Adipocyte (in vitro differentiated cells): ENCODE measurements at regions not wholly inside any gene's neighbourhood (a gene's known extent, or its start where the extent isn't known, plus 50 kb on each side); places are given as distances from the start of the nearest gene placed in this dataset.
A peak's percentile ranks its signal among the peaks of the same experiment; 100 is the strongest.

ENCODE experiments used
- DNase-seq: peaks from one replicate; pipeline ENCODE4 v3.0.0-alpha.2; 2015; ENCODE audit warnings: low read depth
- H3K27me3 ChIP-seq: replicated peaks from 2 replicates; pipeline ENCODE4 v1.7.0; 2013; ENCODE audit warnings: mild to moderate bottlenecking, low read length, moderate library complexity; ENCODE audit not compliant: control insufficient read depth, insufficient read depth
- H3K36me3 ChIP-seq: 2 replicates; pipeline ENCODE4 v1.7.0; 2013; ENCODE audit warnings: low read length, mild to moderate bottlenecking, moderate library complexity; ENCODE audit not compliant: control insufficient read depth, insufficient read depth, severe bottlenecking
- H3K4me1 ChIP-seq: 2 replicates; pipeline ENCODE4 v1.7.0; 2013; ENCODE audit warnings: mild to moderate bottlenecking, low read length, moderate library complexity; ENCODE audit not compliant: control insufficient read depth, insufficient read depth
- H3K4me3 ChIP-seq: 2 replicates; pipeline ENCODE4 v1.7.0; 2013; ENCODE audit warnings: mild to moderate bottlenecking, low read length, moderate library complexity
- H3K9ac ChIP-seq: 2 replicates; pipeline ENCODE4 v1.7.0; 2013; ENCODE audit warnings: mild to moderate bottlenecking, low read length, moderate library complexity
- H3K9me3 ChIP-seq: 2 replicates; pipeline ENCODE4 v1.7.0; 2013; ENCODE audit warnings: mild to moderate bottlenecking, low read length, moderate library complexity; ENCODE audit not compliant: control insufficient read depth

DNA sequence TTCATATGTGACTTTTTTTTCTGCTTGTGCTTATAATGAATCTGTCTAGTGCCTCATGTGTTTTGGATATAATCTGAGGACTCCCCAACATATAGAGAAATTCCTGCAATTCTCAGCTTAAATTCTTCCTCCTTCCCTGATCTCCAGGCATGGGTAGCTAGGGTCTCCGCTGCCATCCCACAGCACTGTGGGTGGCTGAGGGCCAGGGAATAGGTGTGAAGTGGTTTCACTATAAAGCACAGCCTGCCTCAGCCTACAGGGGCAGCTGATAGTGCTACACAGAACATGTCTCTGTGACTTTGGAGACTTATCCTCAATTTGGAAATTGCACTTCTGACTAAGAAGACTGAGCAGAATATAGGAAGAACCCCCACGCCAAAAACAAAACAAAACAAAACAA is 137.3 kb upstream of the NABP1 start:
- Histone ChIP-seq H3K4me1 (no peaks in the 10 kb centered on the region), H3K4me3 (no peak overlapping the region)

DNA sequence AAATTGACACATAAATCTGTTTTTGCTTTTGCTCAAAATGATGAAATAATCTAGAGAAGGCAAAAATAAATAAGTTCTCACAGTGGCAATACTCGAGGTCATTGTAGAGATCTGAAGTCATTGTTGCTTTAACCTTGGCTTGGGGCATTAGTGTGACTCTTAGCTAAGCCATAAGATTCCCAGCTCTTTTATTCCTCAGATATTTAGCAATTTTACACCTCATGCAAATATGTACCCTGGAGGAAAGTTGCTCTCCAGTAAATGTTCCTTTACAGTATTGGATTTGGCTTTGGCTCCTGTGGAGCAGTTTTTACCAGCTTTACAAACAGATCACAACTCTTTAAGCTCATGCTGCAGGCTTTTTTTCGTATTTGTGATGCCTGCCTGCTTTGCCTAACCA is 134.2 kb upstream of the NABP1 start:
- DNase-seq, result peak; percentile 73
- Histone ChIP-seq H3K9me3 (peaks cover 4% of the 10 kb centered on the region), H3K4me3 (no peak overlapping the region), H3K4me1 (no peaks in the 10 kb centered on the region), H3K9ac (no peak overlapping the region), H3K36me3 (no peaks in the 10 kb centered on the region), H3K27me3 (no peaks in the 10 kb centered on the region)

More for the DNA sequence above, 137.3 kb upstream of the NABP1 start:
- Histone ChIP-seq H3K9ac (no peak overlapping the region), H3K36me3 (no peaks in the 10 kb centered on the region), H3K27me3 (no peaks in the 10 kb centered on the region), H3K9me3 (peaks cover 4% of the 10 kb centered on the region)
- DNase-seq, result no peak

DNA sequence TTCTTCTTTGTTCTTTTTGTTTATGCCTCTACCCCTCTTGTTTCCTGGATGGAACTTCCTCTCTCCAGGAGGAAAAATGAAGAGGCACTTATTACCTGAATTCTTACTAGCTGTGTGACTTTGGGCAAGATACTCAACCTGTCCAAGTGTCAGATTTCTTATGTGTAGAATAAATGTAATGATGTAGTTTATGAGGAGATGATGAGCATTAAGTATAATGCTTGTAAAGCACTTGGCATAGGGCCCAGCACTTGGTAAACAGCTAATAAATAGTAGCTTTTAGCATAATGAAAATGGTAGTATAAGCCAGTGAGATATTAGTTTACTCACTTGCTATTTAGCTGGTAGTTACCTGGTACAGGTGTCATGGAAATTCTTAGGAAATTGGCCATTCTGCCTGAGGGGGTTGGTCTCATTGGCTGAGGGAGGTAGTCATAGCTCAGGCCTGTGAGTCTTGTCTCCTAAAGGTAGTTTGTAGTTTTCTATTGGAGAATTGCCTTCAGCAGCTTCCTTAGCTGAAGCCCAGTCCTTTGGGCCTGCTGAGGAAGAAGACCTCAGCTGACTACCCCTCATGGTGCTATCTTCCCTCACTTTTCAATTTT is 133.4 kb upstream of the NABP1 start:
- Histone ChIP-seq H3K9me3 (peaks cover 4% of the 10 kb centered on the region), H3K36me3 (no peaks in the 10 kb centered on the region)
- DNase-seq, result no peak

DNA sequence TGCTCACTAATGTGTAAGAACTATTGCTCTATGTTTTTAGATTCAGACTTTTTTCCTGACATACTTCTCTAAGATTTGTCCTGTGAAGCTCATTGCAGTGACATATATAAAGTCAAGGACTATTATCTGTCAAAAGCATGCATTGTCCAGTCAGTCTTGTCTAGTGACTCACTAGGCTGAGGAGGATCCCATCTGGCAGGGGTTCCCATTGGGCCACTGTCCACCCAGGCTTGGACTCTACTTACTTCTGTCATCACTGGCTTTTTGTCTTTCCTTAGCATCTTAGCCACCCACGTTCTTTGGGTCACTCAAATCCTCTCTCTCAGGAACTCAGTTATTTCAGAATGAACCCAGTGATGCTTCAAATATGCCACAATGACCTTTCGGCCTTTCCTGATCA is 132.6 kb upstream of the NABP1 start:
- Histone ChIP-seq H3K36me3 (no peaks in the 10 kb centered on the region), H3K9me3 (peaks cover 4% of the 10 kb centered on the region), H3K4me1 (no peaks in the 10 kb centered on the region), H3K4me3 (no peak overlapping the region), H3K27me3 (no peaks in the 10 kb centered on the region), H3K9ac (no peak overlapping the region)
- DNase-seq, result no peak

More for the DNA sequence above, 133.4 kb upstream of the NABP1 start:
- no peak overlapping the region for H3K9ac ChIP-seq
- no peaks in the 10 kb centered on the region for H3K27me3 ChIP-seq
- H3K4me1 ChIP-seq, result no peaks in the 10 kb centered on the region
- H3K4me3 ChIP-seq, result no peak overlapping the region

DNA sequence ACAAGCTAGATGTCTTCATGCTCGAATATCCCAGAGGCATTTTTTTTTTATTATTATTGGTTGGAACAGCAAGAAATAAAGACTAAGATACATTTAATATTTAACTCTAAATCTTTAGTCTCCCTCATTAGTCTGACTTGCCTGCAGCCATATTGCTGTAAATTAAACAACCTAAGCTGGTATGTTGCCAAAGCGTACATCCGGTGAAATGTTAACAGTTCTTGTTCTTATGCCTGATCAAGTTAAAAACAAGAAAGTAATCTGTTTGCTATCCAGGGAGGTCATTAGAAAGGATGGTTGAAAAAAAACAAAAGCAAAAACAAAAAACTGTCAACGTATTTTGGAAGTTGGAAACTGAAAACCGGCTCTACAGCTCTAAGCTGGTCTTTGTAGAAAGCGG is 125.9 kb upstream of the NABP1 start:
- Histone ChIP-seq H3K9me3 (no peaks in the 10 kb centered on the region), H3K27me3 (no peaks in the 10 kb centered on the region)
- DNase-seq, result no peak

DNA sequence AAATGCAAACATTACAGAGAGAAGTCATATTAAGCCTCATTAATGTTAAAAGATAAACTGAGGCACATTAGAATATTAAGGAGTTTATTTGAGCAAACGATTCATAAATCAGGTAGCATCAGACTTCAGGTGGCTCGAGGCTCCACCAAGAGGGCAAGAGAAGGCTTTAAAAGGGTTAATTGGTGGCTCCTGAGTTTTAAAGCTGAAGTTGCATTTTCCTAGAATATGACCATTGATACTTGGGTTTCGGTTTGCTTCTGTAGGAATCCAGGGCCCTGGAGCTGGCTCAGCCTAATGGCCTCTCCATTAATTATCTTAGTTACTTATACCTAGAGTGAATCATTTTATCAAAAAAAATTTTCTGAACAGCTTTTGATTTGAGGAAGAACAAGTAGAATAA is 123.7 kb upstream of the NABP1 start:
- Histone ChIP-seq H3K4me3 (no peak overlapping the region), H3K9me3 (no peaks in the 10 kb centered on the region), H3K4me1 (peaks cover 3% of the 10 kb centered on the region), H3K9ac (no peak overlapping the region), H3K27me3 (no peaks in the 10 kb centered on the region), H3K36me3 (no peaks in the 10 kb centered on the region)
- no peak for DNase-seq

More for the DNA sequence above, 125.9 kb upstream of the NABP1 start:
- H3K4me3 ChIP-seq, result no peak overlapping the region
- H3K36me3 ChIP-seq, result no peaks in the 10 kb centered on the region
- H3K4me1 ChIP-seq, result peaks cover 3% of the 10 kb centered on the region
- H3K9ac ChIP-seq, result no peak overlapping the region

DNA sequence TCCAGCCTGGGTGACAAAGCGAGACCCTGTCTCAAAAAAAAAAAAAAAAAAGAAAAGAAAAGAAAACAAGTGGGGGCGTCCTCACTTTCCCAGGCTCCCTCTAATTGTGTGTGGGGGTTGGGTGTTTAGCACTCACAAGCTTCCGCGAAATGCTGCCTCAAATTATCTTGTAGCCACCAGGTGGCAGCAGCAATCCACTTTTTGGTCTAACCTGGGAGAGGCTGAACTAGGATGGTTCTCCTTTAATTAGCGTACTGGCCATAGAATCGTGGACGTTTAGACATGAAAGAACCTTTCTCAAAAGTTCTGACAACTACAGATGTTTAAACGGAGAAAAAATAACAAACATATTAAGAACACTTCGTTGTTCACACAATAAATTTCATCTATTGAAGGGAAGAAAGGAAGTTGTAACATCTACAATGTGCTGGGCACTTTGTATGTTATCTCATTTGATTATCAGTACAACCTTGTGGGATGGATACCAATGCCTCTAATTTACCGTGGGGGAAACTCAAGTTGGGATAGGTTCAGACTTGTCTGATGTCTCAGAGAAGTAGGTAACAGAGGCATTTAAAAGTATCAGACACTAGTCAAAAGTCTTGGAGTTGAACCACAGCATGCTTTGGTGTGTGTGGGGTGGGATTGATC is 122.7 kb upstream of the NABP1 start:
- Histone ChIP-seq H3K9ac (peak overlapping the region; percentile 31), H3K4me3 (peak overlapping the region; percentile 19), H3K9me3 (no peaks in the 10 kb centered on the region), H3K36me3 (no peaks in the 10 kb centered on the region), H3K27me3 (no peaks in the 10 kb centered on the region), H3K4me1 (peaks cover 3% of the 10 kb centered on the region)
- peak; percentile 92 for DNase-seq

DNA sequence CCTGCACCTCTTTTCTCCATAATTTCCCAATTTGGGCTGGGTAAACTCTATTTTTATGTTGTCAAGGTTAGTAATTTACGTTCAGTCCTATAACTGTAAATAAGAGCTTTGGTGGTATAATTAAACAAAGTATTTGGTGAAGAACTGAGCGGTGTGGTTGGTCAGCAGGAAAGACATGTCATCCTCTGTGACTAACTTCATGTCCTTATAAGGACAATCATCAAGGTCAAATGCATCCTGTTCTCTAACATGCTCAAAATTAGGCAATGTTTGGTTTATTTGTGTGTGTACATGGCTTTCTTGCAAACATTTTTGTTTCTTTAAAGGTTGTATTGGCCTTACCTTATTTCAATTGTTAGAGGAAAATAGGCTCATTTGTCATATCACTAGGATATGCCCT is 121.5 kb upstream of the NABP1 start:
- Histone ChIP-seq H3K4me3 (no peak overlapping the region), H3K9ac (no peak overlapping the region), H3K27me3 (no peaks in the 10 kb centered on the region), H3K4me1 (peaks cover 3% of the 10 kb centered on the region), H3K9me3 (no peaks in the 10 kb centered on the region), H3K36me3 (no peaks in the 10 kb centered on the region)
- DNase-seq, result no peak

DNA sequence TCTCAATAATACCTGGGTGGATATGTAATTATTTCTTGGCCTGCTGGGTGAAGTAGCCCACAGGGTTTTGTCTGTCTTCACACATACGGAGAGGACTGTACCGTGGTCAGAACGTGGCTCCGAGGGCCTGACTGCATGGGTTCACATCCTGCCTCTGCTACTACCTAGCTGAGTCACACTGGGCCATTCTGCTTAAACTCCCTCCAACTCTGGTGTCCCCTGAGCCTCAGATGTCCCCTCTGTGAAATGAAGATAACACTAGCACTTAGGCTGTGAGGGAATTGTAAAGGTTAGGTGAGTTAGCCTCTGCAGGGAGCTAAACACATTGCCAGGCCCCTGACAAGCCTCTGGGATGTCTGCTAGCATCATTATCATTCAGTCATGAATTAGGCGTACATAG is 120.1 kb upstream of the NABP1 start:
- H3K9me3 ChIP-seq, result no peaks in the 10 kb centered on the region
- H3K36me3 ChIP-seq, result no peaks in the 10 kb centered on the region
- H3K9ac ChIP-seq, result no peak overlapping the region
- no peaks in the 10 kb centered on the region for H3K27me3 ChIP-seq
- DNase-seq, result no peak
- no peak overlapping the region for H3K4me3 ChIP-seq
- H3K4me1 ChIP-seq, result peaks cover 3% of the 10 kb centered on the region

DNA sequence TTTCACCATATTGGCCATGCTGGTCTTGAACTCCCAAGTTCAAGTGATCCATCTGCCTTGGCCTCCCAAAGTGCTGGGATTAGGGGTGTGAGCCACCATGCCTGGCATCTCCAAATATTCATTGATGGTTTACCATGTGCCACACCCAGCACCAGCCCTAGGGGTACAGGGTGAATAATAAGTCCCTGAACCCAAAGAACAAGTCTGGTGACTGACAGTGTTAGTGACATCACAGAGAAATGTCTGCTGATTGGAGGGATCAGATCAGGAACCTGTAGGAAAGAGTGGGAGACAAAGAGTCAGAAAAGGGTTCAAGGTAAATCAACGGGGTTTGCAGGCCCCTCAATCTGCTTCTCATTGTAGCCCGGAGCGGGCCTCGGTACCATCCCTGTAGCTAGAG is 118.4 kb upstream of the NABP1 start:
- H3K36me3 ChIP-seq, result no peaks in the 10 kb centered on the region
- no peaks in the 10 kb centered on the region for H3K27me3 ChIP-seq
- no peaks in the 10 kb centered on the region for H3K9me3 ChIP-seq
- no peak overlapping the region for H3K9ac ChIP-seq
- no peak for DNase-seq
- H3K4me1 ChIP-seq, result peaks cover 3% of the 10 kb centered on the region
- H3K4me3 ChIP-seq, result no peak overlapping the region

DNA sequence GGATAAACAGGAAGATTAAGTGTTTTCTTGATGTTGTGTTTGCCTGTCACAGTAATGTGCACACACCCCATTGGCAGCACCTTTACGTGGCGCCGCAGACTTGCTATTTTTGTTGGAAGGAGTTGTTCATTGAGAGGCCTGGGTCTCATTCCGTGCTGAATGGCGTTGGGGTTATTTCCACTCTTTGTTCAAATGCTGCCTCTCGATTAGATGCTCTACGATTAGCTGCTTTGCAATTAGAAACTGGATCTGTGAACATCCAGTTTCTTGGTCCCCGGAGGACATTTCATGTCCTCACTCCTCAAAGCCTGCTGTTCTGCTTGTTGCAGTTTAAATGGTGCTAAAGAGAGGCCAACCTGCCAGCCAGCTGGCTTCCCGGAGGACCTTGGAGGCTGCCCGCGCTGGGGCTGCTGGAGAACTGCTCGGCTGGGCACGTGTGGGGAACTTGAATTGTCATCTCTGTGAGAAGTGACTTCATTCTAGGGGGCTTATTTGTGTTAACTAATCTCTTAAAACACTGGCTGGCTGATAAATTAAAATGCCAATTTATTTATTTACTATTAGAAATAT is 117.4 kb upstream of the NABP1 start:
- H3K36me3 ChIP-seq, result no peaks in the 10 kb centered on the region
- DNase-seq, result no peak
- no peaks in the 10 kb centered on the region for H3K4me1 ChIP-seq
- no peaks in the 10 kb centered on the region for H3K9me3 ChIP-seq
- H3K4me3 ChIP-seq, result no peak overlapping the region
- no peak overlapping the region for H3K9ac ChIP-seq
- no peaks in the 10 kb centered on the region for H3K27me3 ChIP-seq
